Ascending aorta (tissue), 2 donors: ENCODE measurements at regions not wholly inside any gene's neighbourhood (a gene's known extent, or its start where the extent isn't known, plus 50 kb on each side); places are given as distances from the start of the nearest gene placed in this dataset.
A peak's percentile ranks its signal among the peaks of the same experiment; 100 is the strongest.

ENCODE experiments used
- DNase-seq, 2 donors: peaks; one replicate each; pipeline ENCODE4 v3.0.0-alpha.2; 2019; ENCODE audit warnings: low spot score in 2 of 2
- H3K27ac ChIP-seq, 2 donors: fragments of 200-600 bp; sonication (generic); one replicate each; pipeline ENCODE4 v1.5.1; 2016 to 2017; ENCODE audit warnings: mild to moderate bottlenecking in 1 of 2
- H3K27me3 ChIP-seq: fragments of 200-600 bp; sonication (generic); one replicate; pipeline ENCODE4 v1.5.1; 2017
- H3K36me3 ChIP-seq, 2 donors: fragments of 200-600 bp; sonication (generic); one replicate each; pipeline ENCODE4 v1.5.1; 2016
- H3K4me1 ChIP-seq, 2 donors: fragments of 200-600 bp; sonication (generic); one replicate each; pipeline ENCODE4 v1.5.1; 2016 to 2017; ENCODE audit warnings: mild to moderate bottlenecking in 1 of 2
- H3K4me3 ChIP-seq, 2 donors: fragments of 200-600 bp; sonication (generic); one replicate each; pipeline ENCODE4 v1.5.1; 2016 to 2017; ENCODE audit warnings: mild to moderate bottlenecking in 1 of 2
- H3K9me3 ChIP-seq, 2 donors: fragments of 200-600 bp; sonication (generic); one replicate each; pipeline ENCODE4 v1.5.1; 2016
- CTCF ChIP-seq, 3 experiments: fragments of 200-600 bp in 2 of 3; fragments of 450-650 bp in 1 of 3; sonication (generic) in 2 of 3; IDR thresholded peaks; one replicate each; pipeline ENCODE4 v1.5.1; 2016 to 2019; ENCODE audit warnings: antibody characterized with exemption in 3 of 3, mild to moderate bottlenecking in 1 of 3, moderate library complexity in 1 of 3
- intact Hi-C: fragments of 100-400 bp; cut with DNase I; formaldehyde crosslinking; loops from one replicate; pipeline ENCODE4 v1.15.1; 2023

- Histone ChIP-seq H3K27me3 (no peaks in the 10 kb centered on the region), H3K4me1 (peaks cover 0 to 14% of the 10 kb centered on the region in 2 donors), H3K27ac (peak overlapping the region; percentile 37 to 60), H3K36me3 (no peaks in the 10 kb centered on the region), H3K4me3 (no peak overlapping the region), H3K9me3 (peaks cover 0 to 5% of the 10 kb centered on the region in 2 donors)
- intact Hi-C loops: no loop called here
- no peak for DNase-seq
- no peak for TF ChIP-seq CTCF (IDR thresholded peaks at IDR 0.05)
Measured at GRCh38 chr2:188869550-188869949, 104.6 kb upstream of the COL3A1 start.

GRCh38 chr2:188870289-188870688 is 103.9 kb upstream of the COL3A1 start:
- Histone ChIP-seq H3K9me3 (peaks cover 0 to 5% of the 10 kb centered on the region in 2 donors), H3K4me3 (no peak overlapping the region), H3K27ac (peak overlapping the region; percentile 37 to 60), H3K36me3 (no peaks in the 10 kb centered on the region), H3K27me3 (no peaks in the 10 kb centered on the region), H3K4me1 (peaks cover 0 to 16% of the 10 kb centered on the region in 2 donors)
- no peak for DNase-seq
- intact Hi-C loops: loop anchor here (5.0 kb wide), 2 partner anchors 83 to 107 kb away; no protein-coding TSS in a partner anchor
- TF ChIP-seq CTCF (IDR thresholded peaks at IDR 0.05): no peak

GRCh38 chr2:188875104-188875503 is 99.1 kb upstream of the COL3A1 start:
- no peaks in the 10 kb centered on the region for H3K36me3 ChIP-seq
- intact Hi-C loops: no loop called here
- no peak for TF ChIP-seq CTCF (IDR thresholded peaks at IDR 0.05)
- no peak overlapping the region for H3K27ac ChIP-seq
- H3K27me3 ChIP-seq: no peaks in the 10 kb centered on the region
- DNase-seq: no peak
- H3K9me3 ChIP-seq: no peaks in the 10 kb centered on the region
- H3K4me1 ChIP-seq: peaks cover 0 to 8% of the 10 kb centered on the region in 2 donors
- no peak overlapping the region for H3K4me3 ChIP-seq

- no peak for TF ChIP-seq CTCF (IDR thresholded peaks at IDR 0.05)
- Histone ChIP-seq H3K9me3 (no peaks in the 10 kb centered on the region), H3K27ac (no peak overlapping the region), H3K4me1 (peaks cover 0 to 6% of the 10 kb centered on the region in 2 donors), H3K27me3 (no peaks in the 10 kb centered on the region), H3K36me3 (no peaks in the 10 kb centered on the region), H3K4me3 (no peak overlapping the region)
- no peak for DNase-seq
- intact Hi-C loops: no loop called here
Measured at GRCh38 chr2:188878716-188879115, 95.5 kb upstream of the COL3A1 start.

GRCh38 chr2:188880740-188881139 is 93.4 kb upstream of the COL3A1 start:
- intact Hi-C loops: no loop called here
- H3K9me3 ChIP-seq: no peaks in the 10 kb centered on the region
- no peaks in the 10 kb centered on the region for H3K27me3 ChIP-seq
- no peak for DNase-seq
- H3K4me1 ChIP-seq: peaks cover 0 to under 1% of the 10 kb centered on the region in 2 donors
- H3K27ac ChIP-seq: no peak overlapping the region
- H3K36me3 ChIP-seq: no peaks in the 10 kb centered on the region
- no peak for TF ChIP-seq CTCF (IDR thresholded peaks at IDR 0.05)
- no peak overlapping the region for H3K4me3 ChIP-seq

- TF ChIP-seq CTCF (IDR thresholded peaks at IDR 0.05): no peak
- Histone ChIP-seq H3K27ac (no peak overlapping the region), H3K36me3 (no peaks in the 10 kb centered on the region), H3K27me3 (no peaks in the 10 kb centered on the region), H3K4me1 (no peaks in the 10 kb centered on the region), H3K4me3 (no peak overlapping the region), H3K9me3 (no peaks in the 10 kb centered on the region)
- no peak for DNase-seq
- intact Hi-C loops: no loop called here
Measured at GRCh38 chr2:188881434-188881833, 92.7 kb upstream of the COL3A1 start.
